ENCODE measurements at regions not wholly inside any gene's neighbourhood (a gene's known extent, or its start where the extent isn't known, plus 50 kb on each side); places are given as distances from the start of the nearest gene placed in this dataset.

DNA sequence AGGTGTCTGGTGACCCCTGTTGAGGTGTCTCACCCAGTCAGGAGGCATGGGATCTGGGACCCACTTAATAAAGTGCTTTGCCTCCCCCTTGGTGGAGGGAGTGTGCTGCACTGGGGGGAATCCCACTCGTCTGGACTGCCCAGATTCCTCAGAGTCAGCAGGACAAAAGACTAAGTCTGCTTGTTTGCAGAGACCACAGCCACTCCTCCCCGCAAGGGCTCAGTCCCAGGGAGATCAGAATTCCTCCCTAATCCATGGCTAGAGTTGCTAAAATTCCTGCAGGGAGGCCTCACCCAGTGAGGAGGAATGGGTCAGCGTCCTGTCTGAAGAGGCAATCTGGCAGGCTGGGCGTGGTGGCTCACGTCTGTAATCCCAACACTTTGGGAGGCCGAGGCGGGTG lies 442.2 kb downstream of the PABPC4L start:
- TF ChIP-seq EZH2 (IDR thresholded peaks at IDR 0.05; ENCODE audit: borderline replicate concordance, low read depth, low read length, poor library complexity, severe bottlenecking), result no peak
- TF ChIP-seq, protein P1, sequence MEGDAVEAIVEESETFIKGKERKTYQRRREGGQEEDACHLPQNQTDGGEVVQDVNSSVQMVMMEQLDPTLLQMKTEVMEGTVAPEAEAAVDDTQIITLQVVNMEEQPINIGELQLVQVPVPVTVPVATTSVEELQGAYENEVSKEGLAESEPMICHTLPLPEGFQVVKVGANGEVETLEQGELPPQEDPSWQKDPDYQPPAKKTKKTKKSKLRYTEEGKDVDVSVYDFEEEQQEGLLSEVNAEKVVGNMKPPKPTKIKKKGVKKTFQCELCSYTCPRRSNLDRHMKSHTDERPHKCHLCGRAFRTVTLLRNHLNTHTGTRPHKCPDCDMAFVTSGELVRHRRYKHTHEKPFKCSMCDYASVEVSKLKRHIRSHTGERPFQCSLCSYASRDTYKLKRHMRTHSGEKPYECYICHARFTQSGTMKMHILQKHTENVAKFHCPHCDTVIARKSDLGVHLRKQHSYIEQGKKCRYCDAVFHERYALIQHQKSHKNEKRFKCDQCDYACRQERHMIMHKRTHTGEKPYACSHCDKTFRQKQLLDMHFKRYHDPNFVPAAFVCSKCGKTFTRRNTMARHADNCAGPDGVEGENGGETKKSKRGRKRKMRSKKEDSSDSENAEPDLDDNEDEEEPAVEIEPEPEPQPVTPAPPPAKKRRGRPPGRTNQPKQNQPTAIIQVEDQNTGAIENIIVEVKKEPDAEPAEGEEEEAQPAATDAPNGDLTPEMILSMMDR (conservative IDR thresholded peaks at IDR 0.05; ENCODE audit: low read depth, low read length), result no peak
